Chondrocyte (in vitro differentiated cells): ENCODE measurements at regions not wholly inside any gene's neighbourhood (a gene's known extent, or its start where the extent isn't known, plus 50 kb on each side); places are given as distances from the start of the nearest gene placed in this dataset.

Experiments used
- DNase-seq: peaks from one replicate; pipeline ENCODE4 v3.0.0; 2021; ENCODE audit warnings: mixed read lengths, low spot score
- H3K27ac Mint-ChIP-seq: one replicate; pipeline ENCODE4 v1.8.0; 2021; ENCODE audit warnings: mild to moderate bottlenecking, moderate library complexity, mixed read lengths; ENCODE audit not compliant: unreplicated experiment
- H3K27me3 Mint-ChIP-seq: 2 replicates; pipeline ENCODE4 v1.8.0; 2021; ENCODE audit warnings: low read depth, mixed read lengths
- H3K36me3 Mint-ChIP-seq: 2 replicates; pipeline ENCODE4 v1.8.0; 2021; ENCODE audit warnings: low read depth, mixed read lengths
- H3K4me1 Mint-ChIP-seq: 2 replicates; pipeline ENCODE4 v1.8.0; 2021; ENCODE audit warnings: low read depth, mild to moderate bottlenecking, mixed read lengths
- H3K4me3 Mint-ChIP-seq: one replicate; pipeline ENCODE4 v1.8.0; 2021; ENCODE audit warnings: mild to moderate bottlenecking, moderate library complexity, mixed read lengths; ENCODE audit not compliant: unreplicated experiment
- H3K9me3 Mint-ChIP-seq: 2 replicates; pipeline ENCODE4 v1.8.0; 2021; ENCODE audit warnings: low read depth, mixed read lengths
- CTCF ChIP-seq: fragments of 200-600 bp; sonication (generic); IDR thresholded peaks from 2 replicates; pipeline ENCODE4 v1.5.0; 2021; ENCODE audit warnings: antibody characterized with exemption, mild to moderate bottlenecking, moderate library complexity

DNA sequence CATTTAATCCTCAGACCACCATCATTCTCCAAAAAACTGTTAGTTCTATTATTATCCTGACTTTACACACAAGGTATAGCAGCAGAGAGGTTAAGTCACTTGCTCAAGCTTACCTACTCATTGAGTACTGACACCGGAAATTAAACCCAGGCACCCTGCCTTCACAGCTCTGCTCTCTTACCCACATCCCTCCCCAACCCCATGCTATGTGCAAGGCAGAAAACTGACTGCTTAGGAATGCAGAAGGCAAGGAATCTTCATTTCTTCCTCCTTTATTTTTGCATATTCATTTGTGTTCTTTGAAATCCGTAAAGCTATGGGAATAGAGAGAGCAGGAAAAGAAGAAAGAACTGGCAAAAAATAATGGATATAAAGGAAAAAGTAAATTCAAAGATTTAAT is 261.8 kb downstream of the PAPSS1 start:
- no peak for TF ChIP-seq CTCF
- DNase-seq = no peak
- Mint-ChIP-seq H3K4me3 (no peak overlapping the region), H3K4me1 (peaks cover 13% of the 10 kb centered on the region), H3K36me3 (peaks cover 10% of the 10 kb centered on the region), H3K9me3 (peaks cover 14% of the 10 kb centered on the region), H3K27ac (no peak overlapping the region), H3K27me3 (no peaks in the 10 kb centered on the region)

- H3K4me1 Mint-ChIP-seq = peaks cover 30% of the 10 kb centered on the region
- peak overlapping the region; percentile 57 for H3K27ac Mint-ChIP-seq
- H3K27me3 Mint-ChIP-seq = no peaks in the 10 kb centered on the region
- H3K36me3 Mint-ChIP-seq = peaks cover 2% of the 10 kb centered on the region
- no peak overlapping the region for H3K4me3 Mint-ChIP-seq
- TF ChIP-seq CTCF = no peak
- no peak for DNase-seq
- H3K9me3 Mint-ChIP-seq = no peaks in the 10 kb centered on the region
Observed at GRCh38 chr4:107453987-107454386, 266.0 kb downstream of the PAPSS1 start.

DNA sequence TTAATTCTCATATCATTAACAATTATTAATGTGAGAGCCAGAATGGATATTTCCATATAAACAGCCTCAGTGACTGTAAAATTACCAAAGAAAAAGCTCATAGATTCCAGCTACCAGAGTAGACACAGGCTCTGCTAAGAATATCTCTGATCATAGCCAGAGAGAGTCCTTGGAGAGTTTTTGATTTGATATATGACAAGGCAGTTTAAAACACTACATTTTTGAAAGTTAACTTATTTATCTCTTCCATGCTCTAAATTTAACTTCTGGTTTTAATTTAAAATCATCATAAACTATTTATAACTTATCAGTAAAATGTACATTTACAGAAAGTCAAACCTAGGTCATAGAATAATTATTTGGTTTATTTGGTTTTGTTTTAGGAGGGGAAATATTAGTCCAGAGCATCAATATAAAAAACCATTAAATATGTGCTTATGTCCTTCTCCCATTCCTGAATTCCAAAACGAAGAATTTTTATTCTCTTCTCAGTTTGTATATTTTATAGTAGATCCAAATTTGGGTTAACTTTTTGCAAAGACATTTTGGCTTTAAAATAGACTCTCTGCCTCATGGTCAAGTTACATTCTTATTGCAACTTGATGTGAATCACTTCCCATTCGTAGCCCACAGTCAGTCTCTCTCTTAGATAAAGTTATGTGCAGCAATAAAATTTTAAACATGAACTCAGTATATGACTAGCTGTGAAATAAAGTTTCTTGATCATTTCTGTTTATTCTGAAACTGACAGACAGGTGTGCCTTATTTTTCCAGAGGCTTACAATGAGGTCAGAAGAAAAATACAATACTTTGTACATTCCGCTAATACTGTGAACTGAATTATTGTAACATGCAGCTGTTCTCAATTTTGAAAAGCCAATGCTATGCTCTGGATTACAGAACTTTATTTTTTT is 267.1 kb downstream of the PAPSS1 start:
- H3K27me3 Mint-ChIP-seq = no peaks in the 10 kb centered on the region
- H3K27ac Mint-ChIP-seq = peak overlapping the region; percentile 49
- H3K9me3 Mint-ChIP-seq = no peaks in the 10 kb centered on the region
- peaks cover 30% of the 10 kb centered on the region for H3K4me1 Mint-ChIP-seq
- no peak for DNase-seq
- peaks cover 2% of the 10 kb centered on the region for H3K36me3 Mint-ChIP-seq
- TF ChIP-seq CTCF = no peak
- H3K4me3 Mint-ChIP-seq = no peak overlapping the region

DNA sequence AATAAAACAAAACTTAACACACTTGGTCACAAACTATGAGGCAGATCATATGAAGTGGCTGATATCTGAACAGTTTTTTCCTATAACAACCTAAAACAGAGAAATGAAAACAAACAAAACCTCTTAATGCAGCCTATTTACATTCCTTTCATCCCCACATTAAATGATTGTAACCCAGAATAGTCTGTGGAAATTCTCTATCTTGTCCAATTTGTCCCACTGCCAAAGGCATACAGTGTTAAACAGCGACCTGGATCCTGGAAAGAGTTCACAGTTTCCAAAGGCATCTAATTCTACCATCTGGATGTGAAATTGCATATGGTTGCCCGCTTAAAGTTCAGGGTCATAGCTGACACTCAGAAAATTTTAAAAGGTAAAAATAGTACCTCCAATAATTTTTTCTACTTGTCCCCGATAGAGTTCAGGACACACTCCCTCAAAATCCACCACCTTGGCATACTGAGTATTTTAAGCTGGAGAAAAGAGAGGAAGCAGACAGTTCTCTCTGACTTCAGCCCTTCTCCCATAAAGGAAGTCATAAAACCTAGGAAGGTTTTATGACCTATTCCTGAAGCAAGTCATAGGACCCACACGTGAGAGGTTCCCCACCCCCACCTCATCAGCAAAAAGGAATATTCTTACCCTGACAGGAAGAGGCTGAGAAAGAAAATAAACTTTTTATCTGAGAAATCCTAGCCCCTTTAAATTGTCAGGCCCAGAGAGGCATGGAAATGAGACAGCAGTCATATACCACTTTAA is 270.2 kb downstream of the PAPSS1 start:
- H3K4me3 Mint-ChIP-seq = no peak overlapping the region
- peaks cover 12% of the 10 kb centered on the region for H3K9me3 Mint-ChIP-seq
- H3K4me1 Mint-ChIP-seq = peaks cover 27% of the 10 kb centered on the region
- H3K27me3 Mint-ChIP-seq = no peaks in the 10 kb centered on the region
- no peak overlapping the region for H3K27ac Mint-ChIP-seq
- no peaks in the 10 kb centered on the region for H3K36me3 Mint-ChIP-seq
- no peak for TF ChIP-seq CTCF
- no peak for DNase-seq

- no peak for DNase-seq
- peaks cover 5% of the 10 kb centered on the region for H3K4me1 Mint-ChIP-seq
- no peak overlapping the region for H3K4me3 Mint-ChIP-seq
- H3K27me3 Mint-ChIP-seq = no peaks in the 10 kb centered on the region
- H3K9me3 Mint-ChIP-seq = peaks cover 14% of the 10 kb centered on the region
- H3K36me3 Mint-ChIP-seq = peaks cover 1% of the 10 kb centered on the region
- no peak for TF ChIP-seq CTCF
- no peak overlapping the region for H3K27ac Mint-ChIP-seq
Observed at GRCh38 chr4:107442538-107443111, 277.4 kb downstream of the PAPSS1 start.
